ENCODE measurements at regions not wholly inside any gene's neighbourhood (a gene's known extent, or its start where the extent isn't known, plus 50 kb on each side); places are given as distances from the start of the nearest gene placed in this dataset.

- TF ChIP-seq POLR2AphosphoS5 (IDR thresholded peaks at IDR 0.05) = no peak
- TF ChIP-seq EP300 (IDR thresholded peaks at IDR 0.05) = no peak
- TF ChIP-seq CTCF (IDR thresholded peaks at IDR 0.05) = no peak
- TF ChIP-seq POLR2A (IDR thresholded peaks at IDR 0.05) = no peak
These were observed 680.7 kb downstream of the PRR16 start for GRCh38 chr5:121144764-121145163.
